Peyer's patch (tissue), 4 donors: ENCODE measurements at regions not wholly inside any gene's neighbourhood (a gene's known extent, or its start where the extent isn't known, plus 50 kb on each side); places are given as distances from the start of the nearest gene placed in this dataset.
"Not testable (repeated sequence)": the region's sequence is repeated elsewhere in the genome, so short reads cannot be mapped to it uniquely, and the experiment has no call there.

Source experiments
- DNase-seq, 3 donors: peaks; one replicate each; pipeline ENCODE4 v3.0.0-alpha.2; 2017 to 2019
- H3K27ac ChIP-seq, 4 donors: fragments of 200-600 bp; sonication (generic); one replicate each; pipeline ENCODE4 v1.5.1; 2016 to 2019
- H3K27me3 ChIP-seq, 2 donors: fragments of 200-600 bp; sonication (generic); one replicate each; pipeline ENCODE4 v1.5.1; 2019
- H3K36me3 ChIP-seq, 3 donors: fragments of 200-600 bp; sonication (generic); one replicate each; pipeline ENCODE4 v1.5.1; 2016 to 2019
- H3K4me1 ChIP-seq, 4 donors: fragments of 200-600 bp; sonication (generic); one replicate each; pipeline ENCODE4 v1.5.1; 2016 to 2019
- H3K4me3 ChIP-seq, 4 donors: fragments of 200-600 bp; sonication (generic); 1 replicate in 3 of 4; 2 replicates in 1 of 4; pipeline ENCODE4 v1.5.1; 2016 to 2019; ENCODE audit warnings: mild to moderate bottlenecking in 1 of 4
- H3K9me3 ChIP-seq, 4 donors: fragments of 200-600 bp; sonication (generic); one replicate each; pipeline ENCODE4 v1.5.1; 2016 to 2019; ENCODE audit warnings: mild to moderate bottlenecking in 1 of 4
- CTCF ChIP-seq, 6 experiments: fragments of 450-650 bp in 4 of 6; fragments of 200-600 bp in 2 of 6; sonication (generic) in 1 of 6; IDR thresholded peaks; one replicate each; pipeline ENCODE4 v1.5.1; 2017 to 2019; ENCODE audit warnings: antibody characterized with exemption in 6 of 6, mild to moderate bottlenecking in 3 of 6, moderate library complexity in 1 of 6
- POLR2A ChIP-seq, 2 donors: fragments of 450-650 bp; IDR thresholded peaks; one replicate each; pipeline ENCODE4 v1.5.1; 2017; ENCODE audit warnings: antibody characterized with exemption in 2 of 2, mild to moderate bottlenecking in 2 of 2, moderate library complexity in 2 of 2

GRCh38 chr11:92168936-92169335 is 55.7 kb upstream of the FAT3 start:
- Histone ChIP-seq H3K27me3 (no peaks in the 10 kb centered on the region), H3K9me3 (no peaks in the 10 kb centered on the region), H3K36me3 (no peaks in the 10 kb centered on the region), H3K4me3 (no peak overlapping the region), H3K4me1 (no peaks in the 10 kb centered on the region), H3K27ac (no peak overlapping the region)
- DNase-seq = no peak
- no peak for TF ChIP-seq CTCF (IDR thresholded peaks at IDR 0.05)
- no peak for TF ChIP-seq POLR2A (IDR thresholded peaks at IDR 0.05)

GRCh38 chr11:92167571-92167970 is 57.0 kb upstream of the FAT3 start:
- H3K4me3 ChIP-seq = no peak overlapping the region
- no peaks in the 10 kb centered on the region for H3K4me1 ChIP-seq
- no peaks in the 10 kb centered on the region for H3K27me3 ChIP-seq
- DNase-seq = no peak
- H3K9me3 ChIP-seq = no peaks in the 10 kb centered on the region
- TF ChIP-seq CTCF (IDR thresholded peaks at IDR 0.05) (no peak), POLR2A (IDR thresholded peaks at IDR 0.05) (no peak)
- H3K36me3 ChIP-seq = no peaks in the 10 kb centered on the region
- H3K27ac ChIP-seq = no peak overlapping the region

GRCh38 chr11:92166335-92166734 is 58.3 kb upstream of the FAT3 start:
- H3K27ac ChIP-seq = no peak overlapping the region
- no peaks in the 10 kb centered on the region for H3K4me1 ChIP-seq
- TF ChIP-seq CTCF (IDR thresholded peaks at IDR 0.05) (no peak), POLR2A (IDR thresholded peaks at IDR 0.05) (no peak)
- H3K36me3 ChIP-seq = no peaks in the 10 kb centered on the region
- no peak for DNase-seq
- no peak overlapping the region for H3K4me3 ChIP-seq
- H3K9me3 ChIP-seq = no peaks in the 10 kb centered on the region
- H3K27me3 ChIP-seq = no peaks in the 10 kb centered on the region

GRCh38 chr11:92163879-92164278 is 60.7 kb upstream of the FAT3 start:
- H3K4me3 ChIP-seq = no peak overlapping the region
- H3K27me3 ChIP-seq = no peaks in the 10 kb centered on the region
- TF ChIP-seq POLR2A (IDR thresholded peaks at IDR 0.05) (no peak), CTCF (IDR thresholded peaks at IDR 0.05) (no peak)
- H3K36me3 ChIP-seq = no peaks in the 10 kb centered on the region
- no peak overlapping the region for H3K27ac ChIP-seq
- no peaks in the 10 kb centered on the region for H3K9me3 ChIP-seq
- no peak for DNase-seq
- no peaks in the 10 kb centered on the region for H3K4me1 ChIP-seq

- no peak for TF ChIP-seq CTCF (IDR thresholded peaks at IDR 0.05)
- no peak for TF ChIP-seq POLR2A (IDR thresholded peaks at IDR 0.05)
- H3K4me1 ChIP-seq = no peaks in the 10 kb centered on the region
- DNase-seq = no peak
- H3K27me3 ChIP-seq = no peaks in the 10 kb centered on the region
- H3K27ac ChIP-seq = no peak overlapping the region
- no peaks in the 10 kb centered on the region for H3K36me3 ChIP-seq
- H3K9me3 ChIP-seq = no peaks in the 10 kb centered on the region
- H3K4me3 ChIP-seq = no peak overlapping the region
Observed at GRCh38 chr11:92162776-92163175, 61.8 kb upstream of the FAT3 start.

DNA sequence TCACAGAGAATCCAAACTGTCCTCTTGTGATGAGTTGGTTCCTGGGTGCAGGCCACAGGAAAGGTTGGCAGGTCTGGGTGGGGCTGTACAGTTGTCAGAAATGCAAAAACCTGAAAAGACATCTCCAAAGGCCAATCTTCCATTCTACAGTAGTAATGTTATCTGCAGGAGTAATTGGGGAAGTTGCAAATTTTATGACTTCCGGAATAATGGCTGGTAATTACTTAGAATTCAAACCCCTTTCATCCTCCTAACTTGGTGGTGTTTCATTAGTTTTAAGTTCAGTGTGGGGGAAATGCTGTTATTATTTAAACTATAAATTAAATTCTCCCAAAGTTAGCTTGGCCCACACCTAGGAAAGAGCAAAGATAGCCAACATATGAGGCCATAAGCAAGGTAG is 64.7 kb upstream of the FAT3 start:
- no peaks in the 10 kb centered on the region for H3K9me3 ChIP-seq
- no peak overlapping the region for H3K4me3 ChIP-seq
- no peak for TF ChIP-seq CTCF (IDR thresholded peaks at IDR 0.05)
- no peak for TF ChIP-seq POLR2A (IDR thresholded peaks at IDR 0.05)
- no peaks in the 10 kb centered on the region for H3K36me3 ChIP-seq
- H3K4me1 ChIP-seq = no peaks in the 10 kb centered on the region
- no peak overlapping the region for H3K27ac ChIP-seq
- H3K27me3 ChIP-seq = no peaks in the 10 kb centered on the region
- DNase-seq = no peak

GRCh38 chr11:92157390-92157789 is 67.2 kb upstream of the FAT3 start:
- not testable (repeated sequence) for H3K9me3 ChIP-seq, H3K4me3 ChIP-seq, H3K27me3 ChIP-seq, H3K27ac ChIP-seq, DNase-seq, H3K36me3 ChIP-seq, H3K4me1 ChIP-seq
